Ishikawa (cell line): ENCODE measurements at regions not wholly inside any gene's neighbourhood (a gene's known extent, or its start where the extent isn't known, plus 50 kb on each side); places are given as distances from the start of the nearest gene placed in this dataset.

Experiments
- CEBPB ChIP-seq: IDR thresholded peaks from 2 replicates; pipeline ENCODE4 v1.6.1; 2012
- CREB1 ChIP-seq: IDR thresholded peaks from 2 replicates; pipeline ENCODE4 v1.6.1; 2012; ENCODE audit warnings: low read depth
- EP300 ChIP-seq: IDR thresholded peaks from 2 replicates; pipeline ENCODE4 v1.6.1; 2012; ENCODE audit warnings: borderline replicate concordance
- FOXM1 ChIP-seq: IDR thresholded peaks from 2 replicates; pipeline ENCODE4 v1.6.1; 2012; ENCODE audit warnings: low read depth, borderline replicate concordance
- RAD21 ChIP-seq: IDR thresholded peaks from 2 replicates; pipeline ENCODE4 v1.6.1; 2012; ENCODE audit warnings: low read depth
- TAF1 ChIP-seq: IDR thresholded peaks from 2 replicates; pipeline ENCODE4 v1.6.1; 2012; ENCODE audit warnings: low read depth, mild to moderate bottlenecking
- TEAD4 ChIP-seq: IDR thresholded peaks from 2 replicates; pipeline ENCODE4 v1.6.1; 2012
- YY1 ChIP-seq: IDR thresholded peaks from 2 replicates; pipeline ENCODE4 v1.6.1; 2012; ENCODE audit warnings: low read depth
- TF ChIP-seq, protein P1 (sequence below): IDR thresholded peaks from 2 replicates; pipeline ENCODE4 v1.6.1; 2012; ENCODE audit warnings: low read depth, mild to moderate bottlenecking

DNA sequence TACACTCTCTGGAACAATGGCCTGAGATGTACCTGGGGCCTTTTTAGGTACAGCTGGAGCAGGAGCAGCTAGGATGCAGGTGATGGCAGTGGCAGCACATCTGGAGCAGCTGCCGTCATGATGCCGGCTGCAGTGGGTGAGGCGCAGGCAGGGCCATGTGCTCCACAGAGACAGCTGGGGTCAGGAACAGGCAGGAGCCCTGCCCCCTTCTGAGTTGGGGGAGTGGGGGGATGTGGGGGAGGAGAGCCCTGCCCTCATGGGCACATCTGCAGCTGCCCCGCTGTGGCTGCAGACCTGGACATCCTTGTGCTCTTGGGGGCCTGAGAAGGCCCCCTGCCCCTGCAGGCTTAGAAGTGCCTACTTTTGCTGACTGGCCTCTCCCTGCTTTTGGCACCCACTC lies 352.8 kb upstream of the PABPC5 start:
- TF ChIP-seq RAD21 (no peak), EP300 (no peak), FOXM1 (no peak), CREB1 (no peak), TAF1 (no peak), CEBPB (no peak), YY1 (no peak), TEAD4 (no peak)
- TF ChIP-seq, protein P1, sequence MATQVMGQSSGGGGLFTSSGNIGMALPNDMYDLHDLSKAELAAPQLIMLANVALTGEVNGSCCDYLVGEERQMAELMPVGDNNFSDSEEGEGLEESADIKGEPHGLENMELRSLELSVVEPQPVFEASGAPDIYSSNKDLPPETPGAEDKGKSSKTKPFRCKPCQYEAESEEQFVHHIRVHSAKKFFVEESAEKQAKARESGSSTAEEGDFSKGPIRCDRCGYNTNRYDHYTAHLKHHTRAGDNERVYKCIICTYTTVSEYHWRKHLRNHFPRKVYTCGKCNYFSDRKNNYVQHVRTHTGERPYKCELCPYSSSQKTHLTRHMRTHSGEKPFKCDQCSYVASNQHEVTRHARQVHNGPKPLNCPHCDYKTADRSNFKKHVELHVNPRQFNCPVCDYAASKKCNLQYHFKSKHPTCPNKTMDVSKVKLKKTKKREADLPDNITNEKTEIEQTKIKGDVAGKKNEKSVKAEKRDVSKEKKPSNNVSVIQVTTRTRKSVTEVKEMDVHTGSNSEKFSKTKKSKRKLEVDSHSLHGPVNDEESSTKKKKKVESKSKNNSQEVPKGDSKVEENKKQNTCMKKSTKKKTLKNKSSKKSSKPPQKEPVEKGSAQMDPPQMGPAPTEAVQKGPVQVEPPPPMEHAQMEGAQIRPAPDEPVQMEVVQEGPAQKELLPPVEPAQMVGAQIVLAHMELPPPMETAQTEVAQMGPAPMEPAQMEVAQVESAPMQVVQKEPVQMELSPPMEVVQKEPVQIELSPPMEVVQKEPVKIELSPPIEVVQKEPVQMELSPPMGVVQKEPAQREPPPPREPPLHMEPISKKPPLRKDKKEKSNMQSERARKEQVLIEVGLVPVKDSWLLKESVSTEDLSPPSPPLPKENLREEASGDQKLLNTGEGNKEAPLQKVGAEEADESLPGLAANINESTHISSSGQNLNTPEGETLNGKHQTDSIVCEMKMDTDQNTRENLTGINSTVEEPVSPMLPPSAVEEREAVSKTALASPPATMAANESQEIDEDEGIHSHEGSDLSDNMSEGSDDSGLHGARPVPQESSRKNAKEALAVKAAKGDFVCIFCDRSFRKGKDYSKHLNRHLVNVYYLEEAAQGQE = no peak
